Gastrocnemius medialis (tissue), 4 donors: ENCODE measurements at regions not wholly inside any gene's neighbourhood (a gene's known extent, or its start where the extent isn't known, plus 50 kb on each side); places are given as distances from the start of the nearest gene placed in this dataset.

Experiments used
- ATAC-seq, 2 donors: fragments of 150-250 bp; one replicate each; pipeline ENCODE4 v1.9.1; 2016
- DNase-seq, 2 donors: peaks; one replicate each; pipeline ENCODE4 v3.0.0-alpha.2; 2019
- H3K27ac ChIP-seq, 4 donors: fragments of 200-600 bp; sonication (generic); 1 replicate in 1 of 4; 2 replicates in 3 of 4; pipeline ENCODE4 v1.5.1; 2016 to 2018; ENCODE audit warnings: mild to moderate bottlenecking in 2 of 4, moderate library complexity in 1 of 4
- H3K27me3 ChIP-seq, 3 donors: fragments of 200-600 bp; sonication (generic) in 2 of 3; 1 replicate in 1 of 3; 2 replicates in 2 of 3; pipeline versions ENCODE4 v1.5.1 to v1.6.0; 2016 to 2019; ENCODE audit warnings: mild to moderate bottlenecking in 1 of 3, moderate library complexity in 1 of 3
- H3K36me3 ChIP-seq, 2 donors: fragments of 200-600 bp; sonication (generic) in 1 of 2; one replicate each; pipeline ENCODE4 v1.5.1; 2017 to 2018
- H3K4me1 ChIP-seq, 2 donors: fragments of 200-600 bp; sonication (generic) in 1 of 2; one replicate each; pipeline ENCODE4 v1.5.1; 2016 to 2017; ENCODE audit warnings: mild to moderate bottlenecking in 2 of 2
- H3K4me3 ChIP-seq, 4 donors: fragments of 200-600 bp; sonication (generic) in 3 of 4; 1 replicate in 1 of 4; 2 replicates in 3 of 4; pipeline ENCODE4 v1.5.1; 2016 to 2019; ENCODE audit warnings: mild to moderate bottlenecking in 2 of 4
- H3K9me3 ChIP-seq, 3 donors: fragments of 200-600 bp; sonication (generic) in 2 of 3; 1 replicate in 1 of 3; 2 replicates in 2 of 3; pipeline ENCODE4 v1.5.1; 2016 to 2019
- POLR2A ChIP-seq, 2 donors: fragments of 450-650 bp; IDR thresholded peaks; one replicate each; pipeline ENCODE4 v1.6.1; 2017; ENCODE audit warnings: antibody characterized with exemption in 2 of 2, mild to moderate bottlenecking in 2 of 2, moderate library complexity in 2 of 2
- in situ Hi-C, 4 donors: fragments of 200-750 bp; cut with MboI; loops; one replicate each; pipeline versions ENCODE4 v1.15.0 to v1.8.0; 2017; ENCODE audit warnings: low sequenced_read_pairs in 4 of 4
- intact Hi-C: fragments of 100-400 bp; cut with DNase I; formaldehyde crosslinking; loops from one replicate; pipeline ENCODE4 v1.15.1; 2023; ENCODE audit warnings: low total_unique reads
- TF ChIP-seq, protein P1 (sequence below), 5 experiments: fragments of 450-650 bp in 3 of 5; fragments of 200-600 bp in 2 of 5; sonication (generic) in 2 of 5; IDR thresholded peaks in 4 of 5; conservative IDR thresholded peaks in 1 of 5; 1 replicate in 4 of 5; 2 replicates in 1 of 5; pipeline ENCODE4 v1.5.1; 2016 to 2019; ENCODE audit warnings: antibody characterized with exemption in 5 of 5, mild to moderate bottlenecking in 3 of 5, moderate library complexity in 3 of 5

DNA sequence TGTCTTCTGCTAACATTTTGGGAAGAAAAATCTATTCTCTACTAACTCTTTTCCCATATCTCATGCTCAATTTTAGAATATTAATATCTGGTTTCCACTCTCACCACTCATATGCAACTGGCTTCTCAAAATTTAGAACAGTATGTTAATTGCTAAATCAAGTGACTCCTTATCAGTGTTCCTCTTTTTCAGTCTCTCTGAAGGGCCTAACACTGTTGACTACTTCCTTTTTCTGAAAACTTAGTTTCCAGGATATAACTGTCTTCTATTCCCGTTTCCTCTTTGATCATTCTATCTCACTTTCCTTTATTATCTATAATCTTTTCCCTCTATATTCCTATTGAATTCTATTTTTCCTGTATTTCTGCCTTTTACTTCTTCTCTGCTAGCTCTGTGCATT lies 1717.2 kb upstream of the C9orf72 start:
- H3K27ac ChIP-seq, result no peak overlapping the region
- no peak overlapping the region for H3K4me3 ChIP-seq
- no peaks in the 10 kb centered on the region for H3K36me3 ChIP-seq
- intact Hi-C loops, result no loop called here
- H3K9me3 ChIP-seq, result no peaks in the 10 kb centered on the region
- H3K27me3 ChIP-seq, result no peaks in the 10 kb centered on the region
- in situ Hi-C loops, result loop anchor here in 1 of 4 donors (25.0 kb wide), 1 partner anchor 97 kb away; no protein-coding TSS in a partner anchor
- ATAC-seq (no peak), DNase-seq (no peak)
- no peaks in the 10 kb centered on the region for H3K4me1 ChIP-seq
- no peak for TF ChIP-seq POLR2A (IDR thresholded peaks at IDR 0.05)
- TF ChIP-seq, protein P1, sequence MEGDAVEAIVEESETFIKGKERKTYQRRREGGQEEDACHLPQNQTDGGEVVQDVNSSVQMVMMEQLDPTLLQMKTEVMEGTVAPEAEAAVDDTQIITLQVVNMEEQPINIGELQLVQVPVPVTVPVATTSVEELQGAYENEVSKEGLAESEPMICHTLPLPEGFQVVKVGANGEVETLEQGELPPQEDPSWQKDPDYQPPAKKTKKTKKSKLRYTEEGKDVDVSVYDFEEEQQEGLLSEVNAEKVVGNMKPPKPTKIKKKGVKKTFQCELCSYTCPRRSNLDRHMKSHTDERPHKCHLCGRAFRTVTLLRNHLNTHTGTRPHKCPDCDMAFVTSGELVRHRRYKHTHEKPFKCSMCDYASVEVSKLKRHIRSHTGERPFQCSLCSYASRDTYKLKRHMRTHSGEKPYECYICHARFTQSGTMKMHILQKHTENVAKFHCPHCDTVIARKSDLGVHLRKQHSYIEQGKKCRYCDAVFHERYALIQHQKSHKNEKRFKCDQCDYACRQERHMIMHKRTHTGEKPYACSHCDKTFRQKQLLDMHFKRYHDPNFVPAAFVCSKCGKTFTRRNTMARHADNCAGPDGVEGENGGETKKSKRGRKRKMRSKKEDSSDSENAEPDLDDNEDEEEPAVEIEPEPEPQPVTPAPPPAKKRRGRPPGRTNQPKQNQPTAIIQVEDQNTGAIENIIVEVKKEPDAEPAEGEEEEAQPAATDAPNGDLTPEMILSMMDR (IDR thresholded peaks at IDR 0.05 in 4 of 5, conservative IDR thresholded peaks at IDR 0.05 in 1 of 5), result no peak

DNA sequence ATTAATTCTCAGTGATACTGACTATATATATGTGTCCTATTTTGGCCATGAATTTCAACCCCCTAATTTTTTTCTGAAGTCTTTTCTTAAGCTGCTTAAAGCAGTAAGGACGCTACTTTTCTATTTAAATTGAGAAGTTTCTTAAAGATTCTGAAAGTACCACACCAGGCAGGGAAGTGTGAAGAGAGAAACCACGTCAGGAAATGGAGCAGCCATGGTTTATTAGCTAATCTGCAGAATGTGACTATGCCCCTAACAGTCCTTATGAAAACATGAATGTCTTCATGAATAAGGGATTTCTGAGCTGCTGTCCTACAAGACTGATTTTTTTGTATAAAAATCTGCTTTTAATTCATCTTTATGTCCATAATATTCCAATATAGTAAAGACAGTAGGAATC lies 1724.3 kb upstream of the C9orf72 start:
- no peaks in the 10 kb centered on the region for H3K4me1 ChIP-seq
- ATAC-seq (no peak), DNase-seq (no peak)
- no peak overlapping the region for H3K27ac ChIP-seq
- no peaks in the 10 kb centered on the region for H3K27me3 ChIP-seq
- H3K4me3 ChIP-seq, result no peak overlapping the region
- no peaks in the 10 kb centered on the region for H3K36me3 ChIP-seq
- H3K9me3 ChIP-seq, result no peaks in the 10 kb centered on the region
- intact Hi-C loops, result no loop called here
- in situ Hi-C loops, result loop anchor here in 1 of 4 donors (25.0 kb wide), 1 partner anchor 90 kb away; no protein-coding TSS in a partner anchor
- TF ChIP-seq, protein P1 (IDR thresholded peaks at IDR 0.05 in 4 of 5, conservative IDR thresholded peaks at IDR 0.05 in 1 of 5), result no peak
- no peak for TF ChIP-seq POLR2A (IDR thresholded peaks at IDR 0.05)

DNA sequence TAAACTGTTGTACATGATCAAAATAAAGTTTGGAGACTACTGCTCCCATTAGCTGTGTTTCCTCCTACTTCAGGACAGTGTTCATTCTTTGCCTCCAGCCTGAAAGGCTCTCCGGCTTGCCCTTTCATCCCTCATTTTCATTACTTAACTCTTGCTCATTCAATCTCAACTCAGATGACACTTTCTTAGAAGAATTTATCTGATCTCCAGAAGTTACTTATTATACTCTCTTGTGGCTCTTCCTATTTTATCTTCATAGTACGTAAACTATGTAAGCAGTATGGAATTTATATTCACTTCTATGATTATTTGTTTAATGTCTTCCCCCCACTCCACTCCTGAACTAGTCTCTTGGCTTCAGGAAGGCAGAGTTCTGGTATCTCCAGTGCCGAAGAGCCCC lies 1737.9 kb upstream of the C9orf72 start:
- no peak for DNase-seq
- Histone ChIP-seq H3K4me1 (no peaks in the 10 kb centered on the region), H3K27ac (no peak overlapping the region), H3K36me3 (no peaks in the 10 kb centered on the region), H3K4me3 (no peak overlapping the region), H3K27me3 (no peaks in the 10 kb centered on the region), H3K9me3 (no peaks in the 10 kb centered on the region)
- no peak for ATAC-seq
- no peak for TF ChIP-seq POLR2A (IDR thresholded peaks at IDR 0.05)
- TF ChIP-seq, protein P1 (IDR thresholded peaks at IDR 0.05 in 4 of 5, conservative IDR thresholded peaks at IDR 0.05 in 1 of 5), result no peak
- in situ Hi-C loops (no loop called here), intact Hi-C loops (no loop called here)

DNA sequence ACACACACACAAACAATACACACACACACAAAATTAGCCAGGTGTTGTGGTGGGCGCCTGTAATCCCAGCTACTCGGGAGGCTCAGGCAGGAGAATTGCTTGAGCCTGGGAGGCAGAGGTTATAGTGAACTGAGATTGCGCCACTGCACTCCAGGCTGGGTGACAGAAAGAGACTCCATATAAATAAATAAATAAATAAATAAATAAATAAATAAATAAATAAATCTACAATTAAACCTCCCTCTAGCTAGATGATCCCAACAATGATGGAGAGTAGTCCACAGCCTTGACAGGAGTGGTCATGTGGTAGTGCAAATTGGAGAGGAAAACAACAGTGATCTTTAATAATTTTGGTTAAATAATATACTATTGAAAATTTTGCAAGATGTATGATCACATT lies 1739.0 kb upstream of the C9orf72 start:
- intact Hi-C loops (no loop called here), in situ Hi-C loops (no loop called here)
- ATAC-seq, result no peak
- Histone ChIP-seq H3K27ac (no peak overlapping the region), H3K4me3 (no peak overlapping the region), H3K4me1 (no peaks in the 10 kb centered on the region), H3K27me3 (no peaks in the 10 kb centered on the region), H3K9me3 (no peaks in the 10 kb centered on the region), H3K36me3 (no peaks in the 10 kb centered on the region)
- TF ChIP-seq, protein P1 (IDR thresholded peaks at IDR 0.05 in 4 of 5, conservative IDR thresholded peaks at IDR 0.05 in 1 of 5), result no peak
- TF ChIP-seq POLR2A (IDR thresholded peaks at IDR 0.05), result no peak
- no peak for DNase-seq
